ENCODE measurements at regions not wholly inside any gene's neighbourhood (a gene's known extent, or its start where the extent isn't known, plus 50 kb on each side); places are given as distances from the start of the nearest gene placed in this dataset.
A peak's percentile ranks its signal among the peaks of the same experiment; 100 is the strongest.
"Not testable (repeated sequence)": the region's sequence is repeated elsewhere in the genome, so short reads cannot be mapped to it uniquely, and the experiment has no call there.

GRCh38 chr2:242085941-242086621, 216.6 kb downstream of the RTP5 start:
- TF ChIP-seq CTCF (IDR thresholded peaks at IDR 0.05) = no peak
- Mint-ChIP-seq H3K27ac (no peak overlapping the region), H3K9me3 (peaks cover 4% of the 10 kb centered on the region), H3K27me3 (ENCODE audit: low read depth, poor library complexity) (peaks cover 67% of the 10 kb centered on the region), H3K36me3 (ENCODE audit: low read depth) (no peaks in the 10 kb centered on the region), H3K4me1 (peaks cover 5% of the 10 kb centered on the region), H3K4me3 (no peak overlapping the region)
- no peak for DNase-seq

GRCh38 chr2:242088044-242088443, 218.5 kb downstream of the RTP5 start:
- H3K36me3 Mint-ChIP-seq (ENCODE audit: low read depth) = not testable (repeated sequence)

GRCh38 chr2:242088471-242089212, 219.1 kb downstream of the RTP5 start:
- DNase-seq = peak; percentile 92
- no peak for TF ChIP-seq CTCF (IDR thresholded peaks at IDR 0.05)
- Mint-ChIP-seq H3K4me1 (peaks cover 5% of the 10 kb centered on the region), H3K4me3 (peak overlapping the region; percentile 75), H3K36me3 (ENCODE audit: low read depth) (no peaks in the 10 kb centered on the region), H3K27ac (no peak overlapping the region), H3K9me3 (no peaks in the 10 kb centered on the region), H3K27me3 (ENCODE audit: low read depth, poor library complexity) (peaks cover 83% of the 10 kb centered on the region)

More at GRCh38 chr2:242088044-242088443, 218.5 kb downstream of the RTP5 start:
- peak overlapping the region; percentile 75 for H3K4me3 Mint-ChIP-seq
- H3K27ac Mint-ChIP-seq, H3K9me3 Mint-ChIP-seq, H3K4me1 Mint-ChIP-seq, DNase-seq: not testable (repeated sequence)
- peaks cover 78% of the 10 kb centered on the region for H3K27me3 Mint-ChIP-seq (ENCODE audit: low read depth, poor library complexity)

- H3K27me3 Mint-ChIP-seq (ENCODE audit: low read depth, poor library complexity) = peaks cover 82% of the 10 kb centered on the region
These were observed 219.7 kb downstream of the RTP5 start for GRCh38 chr2:242089213-242089549.

GRCh38 chr2:242097278-242097677, 227.7 kb downstream of the RTP5 start:
- not testable (repeated sequence) for DNase-seq; H3K27ac Mint-ChIP-seq; H3K4me3 Mint-ChIP-seq; H3K4me1 Mint-ChIP-seq; H3K36me3 Mint-ChIP-seq (ENCODE audit: low read depth); H3K9me3 Mint-ChIP-seq
- H3K27me3 Mint-ChIP-seq (ENCODE audit: low read depth, poor library complexity) = peaks cover 28% of the 10 kb centered on the region

More at GRCh38 chr2:242089213-242089549, 219.7 kb downstream of the RTP5 start:
- H3K36me3 Mint-ChIP-seq (ENCODE audit: low read depth); H3K9me3 Mint-ChIP-seq; H3K27ac Mint-ChIP-seq; H3K4me1 Mint-ChIP-seq; DNase-seq: not testable (repeated sequence)
- H3K4me3 Mint-ChIP-seq = peak overlapping the region; percentile 80

GRCh38 chr2:242098034-242098433, 228.5 kb downstream of the RTP5 start:
- H3K36me3 Mint-ChIP-seq (ENCODE audit: low read depth) = no peaks in the 10 kb centered on the region

More at GRCh38 chr2:242098034-242098433, 228.5 kb downstream of the RTP5 start:
- DNase-seq = no peak
- Mint-ChIP-seq H3K9me3 (no peaks in the 10 kb centered on the region), H3K27ac (no peak overlapping the region), H3K27me3 (ENCODE audit: low read depth, poor library complexity) (peaks cover 20% of the 10 kb centered on the region), H3K4me3 (no peak overlapping the region), H3K4me1 (no peaks in the 10 kb centered on the region)
- TF ChIP-seq CTCF (IDR thresholded peaks at IDR 0.05) = no peak

Data from nephron progenitor cell (in vitro differentiated cells).